Neural progenitor cell (in vitro differentiated cells): ENCODE measurements at regions not wholly inside any gene's neighbourhood (a gene's known extent, or its start where the extent isn't known, plus 50 kb on each side); places are given as distances from the start of the nearest gene placed in this dataset.

Experiments used
- DNase-seq: peaks from one replicate; pipeline ENCODE4 v3.0.0-alpha.2; 2016; ENCODE audit warnings: low spot score
- H2AFZ ChIP-seq: fragments of 200-600 bp; sonication (generic); replicated peaks from 2 replicates; pipeline ENCODE4 v1.6.1; 2016; ENCODE audit warnings: antibody characterized with exemption
- H3F3A ChIP-seq: fragments of 200-600 bp; sonication (generic); 2 replicates; pipeline ENCODE4 v1.6.1; 2016; ENCODE audit warnings: antibody characterized with exemption, low read depth
- H3K27ac ChIP-seq: fragments of 200-600 bp; sonication (generic); 2 replicates; pipeline ENCODE4 v1.5.1; 2016; ENCODE audit warnings: mild to moderate bottlenecking
- H3K27me3 ChIP-seq: fragments of 200-600 bp; sonication (generic); 2 replicates; pipeline ENCODE4 v1.6.1; 2016; ENCODE audit warnings: mild to moderate bottlenecking, moderate library complexity
- H3K36me3 ChIP-seq: fragments of 200-600 bp; sonication (generic); 2 replicates; pipeline ENCODE4 v1.5.1; 2016
- H3K4me1 ChIP-seq: fragments of 200-600 bp; sonication (generic); 2 replicates; pipeline ENCODE4 v1.6.1; 2016; ENCODE audit warnings: mixed run types
- H3K4me2 ChIP-seq: fragments of 200-600 bp; sonication (generic); 2 replicates; pipeline ENCODE4 v1.6.1; 2016
- H3K4me3 ChIP-seq: fragments of 200-600 bp; sonication (generic); 2 replicates; pipeline ENCODE4 v1.5.1; 2016
- H3K79me2 ChIP-seq: fragments of 200-600 bp; sonication (generic); 2 replicates; pipeline ENCODE4 v1.6.1; 2016; ENCODE audit warnings: low read depth
- H3K9ac ChIP-seq: fragments of 200-600 bp; sonication (generic); 2 replicates; pipeline ENCODE4 v1.6.1; 2016
- H3K9me3 ChIP-seq: fragments of 200-600 bp; sonication (generic); 2 replicates; pipeline ENCODE4 v1.5.1; 2016; ENCODE audit warnings: low read depth
- H4K20me1 ChIP-seq: fragments of 200-600 bp; sonication (generic); 2 replicates; pipeline ENCODE4 v1.6.1; 2016; ENCODE audit warnings: low read depth
- H3K27ac Mint-ChIP-seq: 3 replicates; pipeline ENCODE4 v1.8.0; 2021; ENCODE audit warnings: mixed read lengths
- H3K27me3 Mint-ChIP-seq: 2 replicates; pipeline ENCODE4 v1.8.0; 2022; ENCODE audit warnings: low read depth, mild to moderate bottlenecking, inconsistent platforms, moderate library complexity, mixed read lengths; ENCODE audit not compliant: insufficient read depth
- H3K36me3 Mint-ChIP-seq: 3 replicates; pipeline ENCODE4 v1.8.0; 2021; ENCODE audit warnings: mixed read lengths
- H3K4me1 Mint-ChIP-seq: 3 replicates; pipeline ENCODE4 v1.8.0; 2021; ENCODE audit warnings: mixed read lengths
- H3K4me3 Mint-ChIP-seq: 3 replicates; pipeline ENCODE4 v1.8.0; 2021; ENCODE audit warnings: mild to moderate bottlenecking, moderate library complexity, mixed read lengths
- H3K9me3 Mint-ChIP-seq: 3 replicates; pipeline ENCODE4 v1.8.0; 2020; ENCODE audit warnings: mixed read lengths
- CTCF ChIP-seq: fragments of 200-600 bp; sonication (generic); IDR thresholded peaks from 2 replicates; pipeline ENCODE4 v1.5.1; 2017; ENCODE audit warnings: antibody characterized with exemption, mild to moderate bottlenecking
- EZH2 ChIP-seq: fragments of 200-600 bp; sonication (generic); IDR thresholded peaks from 2 replicates; pipeline ENCODE4 v1.6.1; 2017; ENCODE audit warnings: antibody characterized with exemption, mild to moderate bottlenecking, moderate library complexity
- EZH2phosphoT487 ChIP-seq: fragments of 200-600 bp; sonication (generic); IDR thresholded peaks from 2 replicates; pipeline ENCODE4 v1.6.1; 2017; ENCODE audit warnings: antibody characterized with exemption

GRCh38 chr3:8156831-8157230, 344.8 kb upstream of the LMCD1 start:
- Histone ChIP-seq H3K79me2 (no peaks in the 10 kb centered on the region), H2AFZ (no peak overlapping the region), H4K20me1 (no peaks in the 10 kb centered on the region), H3K9ac (no peak overlapping the region), H3K27me3 (no peaks in the 10 kb centered on the region), H3K4me1 (no peaks in the 10 kb centered on the region), H3F3A (no peaks in the 10 kb centered on the region), H3K36me3 (no peaks in the 10 kb centered on the region), H3K27ac (no peak overlapping the region), H3K9me3 (no peaks in the 10 kb centered on the region), H3K4me2 (no peak overlapping the region), H3K4me3 (no peak overlapping the region)
- Mint-ChIP-seq H3K4me3 (no peak overlapping the region), H3K27me3 (no peaks in the 10 kb centered on the region), H3K27ac (no peak overlapping the region), H3K4me1 (peaks cover 3% of the 10 kb centered on the region), H3K9me3 (no peaks in the 10 kb centered on the region), H3K36me3 (no peaks in the 10 kb centered on the region)
- no peak for TF ChIP-seq EZH2
- TF ChIP-seq EZH2phosphoT487, result no peak
- no peak for TF ChIP-seq CTCF
- no peak for DNase-seq

GRCh38 chr3:8157640-8158039, 344.0 kb upstream of the LMCD1 start:
- Histone ChIP-seq H3K4me2 (no peak overlapping the region), H3K4me1 (no peaks in the 10 kb centered on the region), H3K36me3 (no peaks in the 10 kb centered on the region), H4K20me1 (no peaks in the 10 kb centered on the region), H3F3A (no peaks in the 10 kb centered on the region), H3K9me3 (no peaks in the 10 kb centered on the region), H3K79me2 (no peaks in the 10 kb centered on the region), H3K27me3 (no peaks in the 10 kb centered on the region), H3K27ac (no peak overlapping the region), H3K9ac (no peak overlapping the region), H2AFZ (no peak overlapping the region), H3K4me3 (no peak overlapping the region)
- H3K27ac Mint-ChIP-seq, result no peak overlapping the region
- H3K4me3 Mint-ChIP-seq, result no peak overlapping the region
- H3K27me3 Mint-ChIP-seq, result no peaks in the 10 kb centered on the region
- H3K4me1 Mint-ChIP-seq, result peaks cover 3% of the 10 kb centered on the region
- TF ChIP-seq EZH2 (no peak), EZH2phosphoT487 (no peak), CTCF (no peak)
- H3K36me3 Mint-ChIP-seq, result no peaks in the 10 kb centered on the region
- DNase-seq, result no peak
- H3K9me3 Mint-ChIP-seq, result no peaks in the 10 kb centered on the region

GRCh38 chr3:8164145-8164544, 337.5 kb upstream of the LMCD1 start:
- Mint-ChIP-seq H3K36me3 (no peaks in the 10 kb centered on the region), H3K27me3 (no peaks in the 10 kb centered on the region), H3K27ac (no peak overlapping the region), H3K9me3 (no peaks in the 10 kb centered on the region), H3K4me3 (no peak overlapping the region), H3K4me1 (no peaks in the 10 kb centered on the region)
- Histone ChIP-seq H3K27me3 (no peaks in the 10 kb centered on the region), H2AFZ (no peak overlapping the region), H3K4me1 (no peaks in the 10 kb centered on the region), H3F3A (no peaks in the 10 kb centered on the region), H3K27ac (no peak overlapping the region), H3K79me2 (no peaks in the 10 kb centered on the region), H4K20me1 (no peaks in the 10 kb centered on the region), H3K36me3 (no peaks in the 10 kb centered on the region), H3K9me3 (no peaks in the 10 kb centered on the region), H3K4me2 (no peak overlapping the region), H3K4me3 (no peak overlapping the region), H3K9ac (no peak overlapping the region)
- TF ChIP-seq EZH2phosphoT487, result no peak
- no peak for TF ChIP-seq EZH2
- TF ChIP-seq CTCF, result no peak
- DNase-seq, result no peak

GRCh38 chr3:8166014-8166413, 335.6 kb upstream of the LMCD1 start:
- H4K20me1 ChIP-seq, result no peaks in the 10 kb centered on the region
- peaks cover 1% of the 10 kb centered on the region for H3K4me1 Mint-ChIP-seq
- H3K36me3 Mint-ChIP-seq, result no peaks in the 10 kb centered on the region
- H3K27ac ChIP-seq, result no peak overlapping the region
- H2AFZ ChIP-seq, result no peak overlapping the region
- H3K9ac ChIP-seq, result no peak overlapping the region
- peaks cover 2% of the 10 kb centered on the region for H3K4me1 ChIP-seq
- H3K4me2 ChIP-seq, result no peak overlapping the region
- H3K27me3 ChIP-seq, result no peaks in the 10 kb centered on the region
- no peaks in the 10 kb centered on the region for H3K9me3 ChIP-seq
- no peaks in the 10 kb centered on the region for H3K27me3 Mint-ChIP-seq
- no peaks in the 10 kb centered on the region for H3F3A ChIP-seq
- H3K36me3 ChIP-seq, result no peaks in the 10 kb centered on the region
- H3K4me3 Mint-ChIP-seq, result no peak overlapping the region
- no peaks in the 10 kb centered on the region for H3K79me2 ChIP-seq
- H3K4me3 ChIP-seq, result no peak overlapping the region
- no peak for TF ChIP-seq CTCF
- no peak for TF ChIP-seq EZH2phosphoT487
- TF ChIP-seq EZH2, result no peak
- no peaks in the 10 kb centered on the region for H3K9me3 Mint-ChIP-seq
- no peak overlapping the region for H3K27ac Mint-ChIP-seq
- no peak for DNase-seq
